DND-41 (cell line): ENCODE measurements at regions not wholly inside any gene's neighbourhood (a gene's known extent, or its start where the extent isn't known, plus 50 kb on each side); places are given as distances from the start of the nearest gene placed in this dataset.

Experiments
- EZH2 ChIP-seq: IDR thresholded peaks from 3 replicates; pipeline ENCODE4 v1.6.1; 2012; ENCODE audit warnings: borderline replicate concordance, low read depth, mild to moderate bottlenecking, moderate library complexity, low read length, inconsistent platforms; ENCODE audit not compliant: severe bottlenecking
- TF ChIP-seq, protein P1 (sequence below): IDR thresholded peaks from 2 replicates; pipeline ENCODE4 v1.5.1; 2012; ENCODE audit warnings: borderline replicate concordance, low read length, moderate library complexity, mild to moderate bottlenecking; ENCODE audit not compliant: poor library complexity, severe bottlenecking; ENCODE audit errors: extremely low read depth

- TF ChIP-seq, protein P1, sequence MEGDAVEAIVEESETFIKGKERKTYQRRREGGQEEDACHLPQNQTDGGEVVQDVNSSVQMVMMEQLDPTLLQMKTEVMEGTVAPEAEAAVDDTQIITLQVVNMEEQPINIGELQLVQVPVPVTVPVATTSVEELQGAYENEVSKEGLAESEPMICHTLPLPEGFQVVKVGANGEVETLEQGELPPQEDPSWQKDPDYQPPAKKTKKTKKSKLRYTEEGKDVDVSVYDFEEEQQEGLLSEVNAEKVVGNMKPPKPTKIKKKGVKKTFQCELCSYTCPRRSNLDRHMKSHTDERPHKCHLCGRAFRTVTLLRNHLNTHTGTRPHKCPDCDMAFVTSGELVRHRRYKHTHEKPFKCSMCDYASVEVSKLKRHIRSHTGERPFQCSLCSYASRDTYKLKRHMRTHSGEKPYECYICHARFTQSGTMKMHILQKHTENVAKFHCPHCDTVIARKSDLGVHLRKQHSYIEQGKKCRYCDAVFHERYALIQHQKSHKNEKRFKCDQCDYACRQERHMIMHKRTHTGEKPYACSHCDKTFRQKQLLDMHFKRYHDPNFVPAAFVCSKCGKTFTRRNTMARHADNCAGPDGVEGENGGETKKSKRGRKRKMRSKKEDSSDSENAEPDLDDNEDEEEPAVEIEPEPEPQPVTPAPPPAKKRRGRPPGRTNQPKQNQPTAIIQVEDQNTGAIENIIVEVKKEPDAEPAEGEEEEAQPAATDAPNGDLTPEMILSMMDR, result no peak
- TF ChIP-seq EZH2, result no peak
These were observed 100.9 kb downstream of the GASK1B start for GRCh38 chr4:158071931-158072330.
